Amniotic epithelial cell (primary cell): ENCODE measurements at regions not wholly inside any gene's neighbourhood (a gene's known extent, or its start where the extent isn't known, plus 50 kb on each side); places are given as distances from the start of the nearest gene placed in this dataset.

Source experiments
- DNase-seq: peaks from one replicate; pipeline ENCODE4 v3.0.0-alpha.2; 2010; ENCODE audit warnings: low read depth

DNA sequence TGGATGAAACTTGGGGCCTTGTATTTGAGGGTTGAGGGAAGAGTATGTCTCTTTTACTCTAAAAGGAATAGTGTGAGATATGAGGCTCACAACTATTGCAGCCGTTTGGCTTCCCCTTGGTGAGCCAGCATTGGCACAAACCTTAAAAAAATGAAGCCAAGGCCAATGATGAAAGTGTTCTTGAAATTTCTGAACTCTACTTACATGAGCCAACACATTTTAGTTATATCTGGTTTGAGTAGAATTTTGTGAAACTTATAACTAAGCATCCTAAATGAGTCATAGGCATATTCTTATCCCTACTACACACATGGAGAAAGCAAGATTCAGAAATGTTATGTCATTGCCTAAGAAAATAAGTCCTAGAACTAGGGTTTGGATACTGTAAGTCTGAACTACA is 55.3 kb upstream of the ACSS3 start:
- no peak for DNase-seq

DNA sequence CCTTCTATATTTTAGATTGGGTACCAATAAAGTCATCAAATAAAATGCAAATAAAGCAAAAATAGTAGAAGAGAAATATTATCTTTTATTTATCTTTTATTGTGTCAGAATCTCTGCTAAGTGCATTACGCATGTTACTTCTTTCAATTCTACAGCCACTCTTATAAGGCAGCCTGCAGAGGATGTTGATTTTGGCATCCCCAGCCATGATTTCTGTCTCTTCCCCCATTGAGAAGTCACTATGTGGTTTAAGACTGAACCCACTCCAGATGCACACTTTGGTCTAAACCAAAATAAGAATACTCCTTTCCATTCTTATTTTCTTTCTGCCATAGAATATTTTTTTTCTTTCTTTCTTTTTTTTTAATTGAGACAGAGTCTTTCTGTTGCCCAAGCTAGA is 56.0 kb upstream of the ACSS3 start:
- DNase-seq: no peak

DNA sequence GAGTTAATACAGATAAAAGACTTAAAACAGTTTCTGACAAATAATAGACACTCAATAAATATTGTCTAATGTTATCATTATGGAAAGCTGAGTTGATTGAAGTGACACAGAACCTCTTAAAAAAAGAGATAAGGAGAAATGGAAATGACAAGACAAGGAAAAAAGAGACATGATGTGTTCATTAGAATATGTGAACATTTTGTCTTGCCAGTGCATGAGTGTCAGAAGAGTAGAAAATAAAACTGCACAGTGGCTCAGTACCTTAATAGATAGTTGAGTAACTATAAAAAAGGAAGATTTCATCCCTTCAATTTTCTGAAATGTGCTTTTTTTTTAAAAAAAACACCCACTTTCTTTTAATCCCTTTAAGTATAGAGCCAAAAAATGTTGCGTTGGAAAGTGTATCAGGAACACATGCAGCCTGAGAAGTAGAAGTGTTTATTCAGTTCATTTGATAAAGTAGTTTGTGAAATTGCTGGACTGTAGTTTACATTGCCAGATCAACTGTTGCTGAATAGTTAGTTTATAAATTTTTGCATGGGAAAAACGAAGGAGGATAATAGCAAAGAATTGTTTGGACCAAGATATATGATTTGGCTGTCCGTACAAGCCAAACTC is 56.6 kb upstream of the ACSS3 start:
- no peak for DNase-seq

DNA sequence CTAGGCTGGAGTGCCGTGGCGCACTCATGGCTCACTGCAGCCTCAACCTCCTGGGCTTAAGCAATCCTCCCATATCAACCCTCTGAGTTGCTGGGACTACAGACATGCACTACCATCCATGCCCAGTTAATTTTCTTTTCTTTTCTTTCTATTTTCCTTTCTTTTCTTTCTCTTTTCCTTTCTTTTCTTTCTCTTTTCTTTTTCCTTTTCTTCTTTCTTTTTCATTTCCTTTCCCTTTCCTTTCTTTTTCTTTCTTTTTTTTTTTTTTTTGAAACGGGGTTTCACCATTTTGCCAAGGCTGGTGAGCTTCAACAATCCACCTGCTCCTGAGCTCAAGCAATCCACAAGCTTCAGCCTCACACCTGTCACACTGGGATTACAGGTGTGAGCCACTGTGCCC is 60.1 kb upstream of the ACSS3 start:
- DNase-seq: no peak

DNA sequence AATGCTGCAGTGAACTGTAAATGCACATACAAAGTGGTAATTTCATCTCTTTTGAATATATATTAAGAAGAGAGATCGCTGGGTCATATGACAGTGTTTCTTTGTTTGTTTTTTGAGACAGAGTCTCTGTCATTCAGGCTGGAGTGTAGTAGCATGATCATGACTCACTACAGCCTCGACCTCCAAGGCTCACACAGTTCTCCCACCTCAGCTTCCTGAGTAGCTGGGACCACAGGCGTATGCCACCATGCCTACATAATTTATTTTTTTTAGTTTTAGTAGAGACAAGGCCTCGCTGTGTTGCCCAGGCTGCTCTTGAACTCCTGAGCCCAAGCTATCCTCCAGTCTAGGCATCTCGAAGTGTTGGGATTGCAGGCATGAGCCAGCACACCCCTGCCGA is 62.4 kb upstream of the ACSS3 start:
- no peak for DNase-seq

DNA sequence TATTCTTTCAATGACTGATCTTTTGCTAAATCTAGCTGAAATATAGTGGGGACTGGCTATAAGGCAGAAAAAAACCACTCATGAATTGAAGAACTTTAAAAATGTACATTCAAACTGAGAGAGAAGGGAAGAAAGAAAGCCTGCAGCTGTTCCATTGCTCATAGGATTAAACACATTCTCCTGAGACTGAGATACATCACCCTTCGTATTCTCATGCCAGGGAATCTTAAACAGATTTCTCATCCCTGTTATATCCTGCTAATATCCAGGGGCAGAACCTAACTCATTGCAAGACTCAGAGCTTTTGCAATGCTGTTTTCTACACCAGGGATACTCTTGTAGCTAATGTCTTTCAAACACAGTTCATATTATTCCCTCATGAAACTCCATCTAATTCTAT is 67.2 kb upstream of the ACSS3 start:
- peak; percentile 12 for DNase-seq

DNA sequence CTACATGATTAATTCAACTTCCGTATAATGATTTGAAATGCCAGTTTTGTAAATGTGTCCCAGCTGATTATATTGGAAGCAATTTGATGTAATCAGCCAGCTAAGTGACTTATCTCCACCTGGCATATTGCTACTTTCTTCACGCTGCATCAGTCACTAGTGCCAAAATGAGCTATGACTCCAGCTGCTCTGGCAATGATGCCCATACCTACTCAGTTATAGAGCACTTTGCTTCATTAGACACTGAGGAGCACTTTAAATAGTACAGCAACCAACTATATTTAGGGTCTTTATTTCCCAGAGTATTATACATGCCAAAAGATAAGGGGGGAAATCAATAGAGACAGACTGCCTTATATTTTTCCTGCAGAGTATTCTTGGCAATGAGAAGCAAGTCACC is 67.9 kb upstream of the LIN7A start:
- DNase-seq: no peak

DNA sequence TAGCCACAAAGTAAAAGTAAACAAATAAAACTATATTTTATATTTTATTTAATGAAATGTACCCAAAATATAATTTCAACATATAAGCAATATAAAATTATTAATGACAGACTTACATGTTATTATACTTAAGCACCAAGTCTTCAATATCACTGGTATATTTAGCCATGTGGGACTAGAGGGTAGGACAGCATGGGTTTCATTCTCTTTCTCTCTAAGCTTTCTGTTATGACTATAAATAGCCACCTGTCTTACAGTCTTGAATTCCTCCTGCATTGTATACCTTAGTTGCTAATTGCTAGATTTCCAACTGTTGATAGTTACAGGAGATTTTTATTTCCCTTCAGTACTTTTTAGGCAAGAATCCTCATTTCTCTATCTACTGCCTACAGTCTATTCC is 63.1 kb upstream of the LIN7A start:
- no peak for DNase-seq

DNA sequence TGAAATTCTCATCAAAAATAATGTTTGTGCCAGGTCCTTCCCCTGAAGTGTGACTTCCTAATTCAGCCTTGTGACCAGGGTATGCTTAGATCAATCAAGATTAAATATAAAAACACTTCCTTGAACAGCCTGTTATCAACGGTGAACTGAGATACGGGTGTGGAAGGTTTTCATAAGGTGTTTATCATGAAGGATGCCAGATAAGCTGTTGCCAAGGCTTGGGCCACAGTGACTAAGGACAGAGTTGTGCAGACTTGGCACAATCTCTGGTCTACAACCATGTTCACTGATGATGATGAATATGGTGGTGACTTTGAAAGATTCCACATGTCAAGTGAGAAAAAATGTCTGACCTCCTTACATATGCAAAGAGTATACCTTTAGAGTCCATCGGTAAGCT is 51.3 kb upstream of the LIN7A start:
- DNase-seq: peak; percentile 33
